Stimulated activated CD4-positive, alpha-beta T cell treated with anti-CD3 and anti-CD28 coated beads, TNF-alpha, amount 100 ng/mL, for 48 hours (primary cell): ENCODE measurements at regions not wholly inside any gene's neighbourhood (a gene's known extent, or its start where the extent isn't known, plus 50 kb on each side); places are given as distances from the start of the nearest gene placed in this dataset.

ENCODE experiments used
- DNase-seq, 3 donors: peaks; one replicate each; pipeline ENCODE4 v3.0.0-alpha.2; 2020; ENCODE audit warnings: low read depth in 3 of 3

DNA sequence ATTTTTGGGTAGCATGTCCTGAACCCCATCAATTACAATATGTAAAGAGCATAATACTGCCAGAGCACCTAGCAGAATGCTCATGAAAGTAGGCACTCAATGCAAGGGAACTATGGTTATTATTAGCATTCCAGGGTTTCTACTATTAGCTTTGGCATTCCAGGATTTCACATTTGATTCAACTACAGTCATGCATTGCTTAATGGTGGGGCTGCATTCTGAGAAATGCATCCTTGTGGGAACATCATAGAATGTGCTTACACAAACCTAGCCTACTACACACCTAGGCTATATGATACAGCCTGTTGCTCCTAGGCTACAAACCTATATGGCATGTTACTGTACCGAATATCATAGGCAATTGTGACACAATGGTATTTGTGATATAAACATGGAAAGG, 247.8 kb downstream of the CD83 start:
- DNase-seq: no peak

DNA sequence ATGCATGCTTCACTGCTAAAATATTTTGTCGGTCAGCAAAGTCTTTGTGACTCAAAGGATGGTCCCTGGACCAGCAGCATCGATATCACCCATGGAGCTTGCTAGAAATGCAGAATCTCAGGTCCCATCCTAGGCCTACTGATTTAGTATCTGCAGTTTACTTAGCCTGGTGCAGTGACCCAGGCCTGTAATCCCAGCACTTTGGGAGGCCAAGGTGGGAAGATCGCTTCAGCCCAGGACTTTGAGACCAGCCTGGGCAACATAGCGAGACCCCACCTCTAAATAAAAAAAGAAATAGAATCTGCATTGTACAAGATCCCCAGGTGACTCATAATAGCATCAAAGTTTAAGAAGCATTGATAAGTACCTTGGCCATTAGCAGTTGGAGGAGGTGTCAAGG, 248.7 kb downstream of the CD83 start:
- DNase-seq: no peak

DNA sequence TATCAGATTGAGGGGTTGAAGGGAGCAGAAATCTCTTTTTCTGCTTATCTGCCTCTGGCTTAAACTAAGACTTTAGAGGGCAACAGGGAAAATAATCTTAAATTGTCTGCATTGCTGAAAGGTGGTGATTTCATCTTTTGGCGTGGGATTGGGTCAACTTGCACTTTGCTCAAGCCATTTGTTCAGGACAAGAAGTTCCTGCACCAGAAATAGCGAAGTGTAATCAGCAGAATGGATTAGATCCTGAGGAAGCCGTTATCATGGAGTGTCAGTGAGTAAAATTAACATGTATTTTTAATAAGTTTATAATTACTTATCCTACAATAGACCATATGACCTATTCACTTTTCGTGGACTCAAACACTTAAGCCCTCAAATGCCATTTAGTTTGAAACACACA, 249.3 kb downstream of the CD83 start:
- no peak for DNase-seq

DNA sequence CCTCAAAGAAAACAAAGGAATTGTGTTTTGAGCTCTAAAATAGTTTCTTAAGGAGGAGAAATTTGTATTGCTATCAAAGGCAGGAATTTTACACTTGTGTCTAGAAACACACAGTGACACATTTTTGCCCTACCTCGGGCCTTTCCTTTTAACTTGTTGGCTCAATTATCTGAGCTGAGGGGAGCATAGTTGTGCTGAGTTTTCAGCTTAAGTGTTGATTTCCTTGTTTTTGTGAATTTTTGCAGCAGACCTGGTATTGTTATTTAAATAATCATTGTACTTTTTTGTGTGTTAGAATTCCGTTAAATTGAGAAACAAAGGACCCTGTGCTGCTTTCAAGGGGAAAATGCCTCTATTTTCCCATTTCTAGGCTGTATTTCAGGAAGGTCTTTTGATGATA, 249.7 kb downstream of the CD83 start:
- no peak for DNase-seq

DNA sequence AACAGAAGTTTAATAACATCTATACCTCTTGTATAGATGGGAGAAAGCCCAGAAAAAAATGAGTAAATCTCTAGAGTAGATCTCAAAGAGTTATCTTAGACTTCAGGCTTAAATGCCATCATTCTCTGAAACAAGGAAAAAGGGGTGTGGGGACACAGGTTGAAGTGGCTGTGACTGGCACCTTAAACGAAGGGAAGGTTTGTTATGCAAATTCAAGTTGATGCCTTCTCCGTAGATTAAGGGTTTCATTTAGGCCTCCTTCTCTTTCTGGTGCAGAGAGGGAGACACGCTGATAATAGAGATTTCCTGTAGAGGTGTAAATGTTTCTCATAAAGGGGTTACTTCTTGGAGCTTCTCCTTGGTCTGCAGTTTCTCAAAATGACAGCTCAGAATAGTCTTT, 252.1 kb downstream of the CD83 start:
- no peak for DNase-seq

DNA sequence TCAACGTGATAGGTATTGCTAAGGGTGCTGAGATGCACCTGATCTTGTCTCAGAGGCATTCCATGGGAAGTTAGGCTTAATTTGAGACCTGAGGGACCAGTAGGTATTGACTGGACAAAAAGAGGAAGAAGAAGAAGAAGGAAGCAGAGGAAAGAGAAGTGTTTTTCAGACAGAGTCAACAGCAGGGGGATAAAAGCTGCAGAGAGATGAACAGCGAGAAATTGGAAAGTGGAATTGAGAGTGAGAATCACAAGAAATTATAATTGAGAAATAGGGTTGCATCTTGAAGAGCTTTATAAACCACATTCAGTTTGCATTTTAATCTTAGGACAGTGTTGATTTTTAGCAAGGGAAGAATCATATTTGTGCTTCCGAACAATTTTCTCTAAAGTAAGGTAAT, 254.0 kb downstream of the CD83 start:
- DNase-seq: no peak

DNA sequence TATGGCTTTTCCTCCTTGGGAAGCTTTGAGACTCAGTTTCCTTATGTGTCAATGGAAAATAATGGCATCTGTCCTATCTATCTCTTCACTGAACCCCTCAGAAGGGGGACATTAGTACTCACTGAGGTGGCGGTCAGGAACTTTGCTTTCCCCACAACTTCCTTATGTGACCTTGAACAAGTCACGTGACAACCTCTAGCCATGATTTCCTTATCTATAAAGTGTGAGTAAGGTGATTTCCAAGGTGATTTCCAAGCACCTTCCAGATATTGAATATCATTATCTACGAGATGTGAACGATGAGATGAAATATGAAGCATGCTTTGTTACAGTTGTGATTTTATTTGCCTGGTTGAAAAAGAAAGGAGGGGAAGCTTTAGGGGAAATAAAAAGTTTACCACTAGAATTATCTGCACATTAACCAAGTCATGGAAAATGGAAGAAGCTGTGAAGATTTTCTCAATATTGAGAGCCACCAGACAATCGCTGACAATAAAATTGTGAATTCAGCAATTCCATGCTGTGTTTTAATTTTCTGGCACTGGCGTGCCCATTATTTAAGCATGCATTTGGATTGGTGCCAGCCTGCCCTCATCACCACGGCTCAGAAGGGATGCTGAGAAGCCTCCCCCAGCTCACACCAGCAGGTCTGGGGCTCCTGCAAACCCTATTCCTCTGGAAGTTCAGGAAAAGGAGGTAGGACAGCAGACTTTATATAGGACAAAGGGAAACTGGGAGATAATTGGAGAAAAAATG, 255.3 kb downstream of the CD83 start:
- no peak for DNase-seq

DNA sequence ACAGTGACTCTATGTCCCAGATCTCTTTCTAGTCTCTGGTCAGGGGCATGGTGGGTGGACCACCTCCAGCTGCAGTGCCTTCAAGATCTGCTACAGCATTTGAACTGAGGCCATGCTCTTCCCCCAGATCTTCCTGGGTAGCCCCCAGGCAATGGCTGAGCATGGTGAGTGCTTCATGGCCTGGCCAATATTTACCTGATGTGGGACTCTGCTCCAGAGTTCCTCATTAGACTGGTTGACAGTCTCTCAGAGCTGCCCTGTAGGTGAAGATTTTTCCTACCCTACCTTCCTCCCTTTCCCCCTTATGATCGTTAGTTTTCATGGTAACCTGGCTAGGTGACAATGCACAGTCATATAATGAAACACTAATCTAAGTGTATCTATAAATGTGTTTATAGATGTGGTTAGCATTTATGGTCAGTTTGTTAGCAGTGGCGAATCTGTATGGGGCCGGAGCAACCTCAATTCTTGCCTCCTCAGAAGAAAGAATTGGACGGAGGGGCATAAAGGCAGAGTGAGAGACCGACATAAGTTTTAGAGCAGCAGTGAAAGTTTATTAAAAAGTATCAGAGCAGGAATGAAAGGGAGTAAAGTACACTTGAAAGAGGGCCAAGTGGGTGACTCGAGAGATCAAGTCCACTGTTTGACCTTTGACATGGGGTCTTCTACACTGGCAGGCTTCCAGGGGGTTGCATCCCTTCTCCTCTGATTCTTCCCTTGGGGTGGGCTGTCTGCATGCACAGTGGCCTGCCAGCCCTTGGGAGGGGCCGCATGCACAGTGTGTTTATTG, 256.3 kb downstream of the CD83 start:
- no peak for DNase-seq

DNA sequence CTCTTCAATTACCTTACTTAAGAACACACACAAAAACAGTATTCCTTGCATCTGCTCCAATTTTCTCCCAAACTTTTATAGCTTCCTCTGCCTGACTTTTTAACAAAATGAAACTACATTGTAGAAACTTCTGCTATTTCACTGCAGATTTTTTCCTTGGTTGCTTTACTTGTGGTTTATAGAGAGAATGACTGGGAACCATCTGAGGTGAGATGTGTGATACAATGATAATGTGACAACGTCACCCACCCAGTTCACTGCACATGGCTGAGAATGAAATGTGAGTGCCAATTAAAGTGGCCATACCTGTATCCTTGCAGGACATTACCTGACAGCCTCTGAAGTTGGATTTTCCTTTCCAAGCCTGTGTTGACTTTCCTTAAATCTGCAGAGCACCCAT, 258.4 kb downstream of the CD83 start:
- DNase-seq: no peak

DNA sequence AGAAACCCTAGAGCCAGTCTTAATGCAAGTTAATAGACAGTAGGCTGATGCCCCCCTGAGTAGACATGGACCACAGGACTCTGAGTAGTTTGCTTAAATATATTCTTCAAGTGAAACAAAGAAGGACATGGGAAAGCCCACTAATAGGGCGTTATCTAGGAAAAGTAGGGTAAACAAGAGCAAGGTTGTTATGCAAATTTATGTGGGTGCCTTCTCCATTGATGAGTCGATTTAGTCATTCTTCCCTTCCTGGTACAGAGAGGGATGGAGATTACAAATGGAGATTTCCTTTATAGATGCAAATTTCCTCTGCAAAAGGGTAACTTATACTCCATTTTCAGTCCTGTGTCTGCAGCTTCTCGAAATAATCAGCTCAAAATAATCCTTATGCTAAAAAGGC, 262.0 kb downstream of the CD83 start:
- no peak for DNase-seq

DNA sequence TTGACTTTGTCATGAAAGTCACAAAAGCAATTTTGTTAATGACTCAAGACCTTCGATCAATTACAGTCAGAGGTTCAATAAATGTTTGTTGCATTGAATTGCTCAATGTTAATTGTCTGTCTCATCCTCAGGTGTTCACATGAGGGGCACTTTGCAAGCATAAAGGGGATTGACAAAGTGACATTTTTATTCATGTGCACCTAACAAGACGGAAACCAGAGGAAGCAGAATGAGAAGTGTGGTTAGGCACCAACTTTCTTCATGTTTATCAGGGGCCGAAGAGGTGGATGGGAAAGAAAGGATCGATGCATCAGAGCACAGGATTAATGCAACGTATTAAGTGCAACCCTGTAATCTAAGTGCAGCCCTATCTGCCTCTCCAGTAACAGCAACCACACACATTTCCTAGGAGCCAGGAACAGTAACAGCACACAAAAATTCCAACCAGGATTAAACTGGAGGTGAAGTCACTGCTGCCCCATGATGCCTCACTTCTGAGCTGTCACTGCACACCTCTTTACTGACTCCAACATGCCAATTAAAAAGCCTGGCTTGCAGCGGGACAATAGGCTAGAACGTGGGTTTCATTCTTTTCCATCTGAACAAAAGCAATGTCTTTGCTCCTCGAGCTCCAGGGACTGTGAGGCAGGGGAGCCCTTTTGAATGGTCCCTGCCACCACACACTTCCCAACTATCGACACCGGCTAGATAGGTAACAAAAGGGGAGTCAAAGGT, 262.7 kb downstream of the CD83 start:
- DNase-seq: no peak

DNA sequence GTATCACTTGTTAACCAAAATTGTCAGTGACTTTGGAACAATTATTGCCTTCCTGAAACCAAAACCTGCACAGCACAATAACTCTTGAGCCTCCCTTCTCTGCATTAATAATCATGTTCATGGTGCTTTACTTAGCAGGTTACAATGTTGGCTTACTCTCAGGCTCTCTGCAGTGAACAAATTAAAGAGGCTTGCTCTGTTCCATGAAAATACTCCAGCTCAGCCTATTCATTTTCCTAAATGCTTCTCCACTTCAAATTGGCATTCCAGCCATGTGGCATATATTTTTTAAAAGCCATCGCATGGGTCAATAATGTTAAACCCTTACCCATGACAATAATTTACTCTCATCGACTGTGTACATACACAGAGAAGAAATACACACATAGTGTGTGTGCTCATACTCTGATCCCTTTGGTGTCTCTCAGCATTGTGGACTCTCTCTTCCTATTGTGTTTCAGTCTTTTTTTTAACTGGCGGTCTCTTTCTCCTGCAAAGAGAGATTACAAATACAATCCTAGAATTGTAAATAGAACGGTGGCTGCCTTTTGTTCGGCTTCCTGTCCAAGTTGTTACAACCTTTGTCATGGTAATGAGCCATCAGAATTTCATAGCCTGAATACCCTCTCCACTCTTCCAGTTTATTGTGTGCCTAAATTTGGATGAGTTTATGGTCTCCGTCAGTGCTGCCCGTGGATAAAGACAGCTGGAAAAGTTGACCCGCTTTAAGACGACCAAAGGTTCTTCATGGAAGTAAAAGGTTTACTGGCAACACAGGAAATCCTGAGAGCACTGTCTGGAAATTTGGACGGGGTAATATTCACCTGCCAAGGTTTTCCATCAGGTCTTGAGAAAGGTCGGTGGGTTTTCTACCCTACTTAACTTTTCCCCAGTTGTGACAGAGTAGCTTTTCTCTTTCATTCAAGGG, 263.6 kb downstream of the CD83 start:
- DNase-seq: no peak

DNA sequence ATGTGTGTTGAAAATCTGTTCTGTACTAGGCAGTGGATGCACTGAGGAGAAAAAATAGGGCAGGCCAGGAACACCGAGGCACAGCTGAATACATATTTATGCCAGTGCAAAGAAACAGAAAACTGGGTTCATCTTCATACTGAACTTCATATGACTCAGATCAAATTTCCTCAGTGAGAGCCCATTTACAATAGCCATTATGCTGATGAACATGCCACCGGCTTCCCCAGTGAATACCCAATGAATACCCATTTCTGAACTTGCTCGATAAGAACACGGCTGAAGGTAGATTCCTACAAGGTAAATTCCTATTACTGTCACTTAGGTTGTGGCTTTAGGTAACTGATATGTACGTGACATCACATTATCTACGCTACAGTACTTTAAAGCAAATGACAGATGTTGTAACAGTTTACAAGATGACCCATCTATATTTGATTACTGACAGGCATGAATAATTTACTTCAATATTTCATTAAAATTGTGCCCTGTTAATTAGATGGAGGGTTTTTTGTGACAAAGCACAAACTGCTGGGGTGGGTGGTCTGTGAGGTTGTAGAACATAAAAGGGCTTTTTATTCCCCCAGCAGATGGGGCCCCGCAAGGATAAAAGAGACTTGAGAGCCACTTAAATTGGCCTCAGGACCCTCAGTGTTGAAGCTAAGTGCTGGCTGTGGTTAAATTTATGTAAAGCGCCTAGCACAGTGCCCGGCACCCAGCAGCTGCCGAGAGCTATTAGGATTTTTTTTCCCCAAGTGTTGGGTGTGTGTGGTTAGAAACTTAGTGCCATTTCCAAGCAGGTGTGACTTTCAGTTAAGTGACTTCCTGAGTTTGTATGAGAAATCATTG, 264.5 kb downstream of the CD83 start:
- DNase-seq: no peak

DNA sequence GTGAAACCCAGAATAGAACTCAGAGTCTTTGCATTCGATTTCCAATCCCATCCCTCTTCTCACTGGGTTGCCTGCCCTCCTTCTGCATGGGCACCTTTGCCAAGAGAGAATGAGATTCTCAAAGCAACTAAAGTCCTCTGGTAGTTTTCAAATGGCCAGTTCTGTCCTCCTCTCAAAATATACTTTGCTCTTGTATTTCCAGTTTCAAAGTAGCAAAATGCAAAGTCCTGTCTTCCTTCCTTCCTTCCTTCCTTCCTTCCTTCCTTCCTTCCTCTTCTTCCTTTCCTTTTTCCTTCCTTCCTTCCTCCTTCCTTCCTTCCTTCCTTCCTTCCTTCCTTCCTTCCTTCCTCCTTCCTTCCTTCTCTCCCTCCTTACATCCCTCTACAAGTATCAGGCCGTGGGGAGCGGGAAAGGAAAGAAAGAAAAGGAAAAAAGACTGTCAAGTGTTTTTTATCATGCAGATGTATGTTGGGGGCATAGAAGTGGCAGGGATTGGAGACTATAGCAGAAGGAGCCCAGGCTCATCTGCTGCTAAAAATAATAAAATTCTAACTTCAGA, 265.2 kb downstream of the CD83 start:
- no peak for DNase-seq

DNA sequence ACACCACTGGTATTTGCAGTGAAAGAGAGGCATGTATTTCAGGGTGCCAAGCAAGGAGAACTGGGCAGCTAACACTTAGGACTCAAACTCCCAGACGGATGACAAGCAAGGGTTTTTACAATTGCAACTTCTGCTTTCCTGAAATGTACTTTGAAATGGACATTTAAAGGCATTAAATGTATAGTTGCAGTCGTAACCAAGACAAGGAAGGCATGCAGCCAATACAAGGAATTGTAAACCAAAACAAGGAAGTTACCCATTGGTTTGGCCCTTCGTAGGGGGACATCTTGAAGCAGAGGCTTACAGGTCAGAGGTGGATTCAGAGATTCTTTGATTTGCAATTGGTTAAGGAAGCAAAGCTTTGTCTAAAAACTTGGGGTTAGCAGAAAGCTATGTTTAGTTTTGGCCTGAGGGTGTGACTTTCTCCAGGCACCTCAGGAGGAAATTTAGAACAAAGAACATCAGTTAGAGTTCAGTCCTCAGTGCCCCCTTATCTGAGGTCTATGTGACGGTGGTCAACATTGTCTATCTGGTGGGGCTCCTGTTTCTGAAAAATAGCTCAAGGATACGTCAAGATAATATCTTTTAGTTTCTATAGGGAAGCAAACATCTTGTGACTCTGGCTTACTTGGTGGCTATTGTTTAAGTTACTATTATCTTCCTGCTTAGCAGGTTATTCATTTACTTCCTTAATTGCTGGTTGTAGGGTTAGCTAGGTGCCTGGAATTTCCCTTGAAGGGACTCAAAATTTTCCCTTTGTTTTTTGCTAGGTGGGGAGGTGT, 266.0 kb downstream of the CD83 start:
- DNase-seq: no peak

DNA sequence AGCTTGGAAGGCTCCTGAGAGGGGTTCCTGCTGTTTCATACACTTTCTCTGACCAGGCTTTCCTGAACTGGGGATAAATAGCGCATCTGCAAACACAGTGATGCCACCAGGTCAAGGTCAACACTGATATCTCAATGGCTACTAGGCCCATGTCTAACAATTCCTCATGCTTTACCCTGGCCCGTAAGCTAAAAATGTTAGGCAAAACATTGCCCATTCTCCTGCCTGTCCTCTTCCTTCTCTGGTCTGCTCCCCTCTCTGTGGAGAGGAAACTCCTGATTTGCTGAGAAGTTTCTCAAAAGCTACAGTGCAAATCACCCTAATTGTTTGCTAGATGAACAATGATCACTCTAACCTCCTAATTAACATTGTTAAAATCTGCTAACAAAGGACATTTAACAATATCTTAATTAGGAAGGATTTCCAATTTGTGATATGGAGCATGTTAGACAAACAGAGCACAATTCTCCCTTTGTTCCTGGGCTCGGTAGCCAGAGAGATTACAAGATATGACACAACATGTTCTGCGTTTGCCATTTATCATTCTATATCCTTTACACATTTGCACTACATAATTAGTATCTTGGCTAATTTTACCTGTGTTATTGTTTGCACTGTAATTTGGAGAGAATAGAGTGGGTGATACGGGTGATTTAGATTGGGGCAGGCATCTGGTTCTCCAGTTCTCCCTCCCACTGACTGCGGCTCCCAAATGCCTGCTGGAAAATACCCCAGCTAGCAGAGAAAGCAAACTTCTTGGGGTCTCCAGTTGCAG, 266.8 kb downstream of the CD83 start:
- DNase-seq: no peak

DNA sequence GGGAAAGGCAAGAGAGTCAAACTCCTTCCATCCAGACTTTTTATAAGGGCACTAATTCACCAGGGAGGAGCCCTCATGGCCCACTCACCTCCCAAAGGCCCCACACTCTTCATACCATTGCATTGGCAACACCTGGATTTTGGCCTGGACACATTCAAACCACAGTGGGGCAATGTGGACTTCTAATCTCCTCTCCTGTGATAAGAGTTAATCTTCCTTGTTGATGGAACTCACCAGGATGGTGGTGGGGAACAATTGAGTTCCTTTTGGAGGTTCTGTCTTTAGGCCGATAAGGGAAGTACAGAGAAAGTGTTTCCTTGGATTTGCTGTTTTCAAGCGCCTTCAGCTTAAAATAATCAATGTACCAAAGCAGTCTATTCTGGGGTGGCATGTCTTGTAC, 268.7 kb downstream of the CD83 start:
- no peak for DNase-seq

DNA sequence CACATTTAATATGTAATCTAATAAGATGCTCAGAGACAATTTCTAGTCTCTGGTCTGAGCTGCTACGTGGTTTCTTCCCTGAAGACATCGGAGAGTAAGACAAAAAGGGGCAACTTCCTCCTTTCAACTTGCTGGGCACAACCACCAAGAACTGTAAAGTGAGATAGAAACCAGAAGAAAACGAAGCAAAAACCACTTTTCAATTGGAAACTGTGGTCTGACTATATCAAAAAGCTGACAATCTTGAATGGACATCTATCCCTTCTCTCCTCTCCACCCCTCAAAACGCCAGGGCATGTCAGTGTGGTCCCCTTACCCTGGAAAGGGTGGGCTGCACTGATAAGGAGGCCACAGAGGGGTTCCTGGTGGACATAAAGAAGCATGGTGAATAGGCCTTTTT, 269.1 kb downstream of the CD83 start:
- no peak for DNase-seq

DNA sequence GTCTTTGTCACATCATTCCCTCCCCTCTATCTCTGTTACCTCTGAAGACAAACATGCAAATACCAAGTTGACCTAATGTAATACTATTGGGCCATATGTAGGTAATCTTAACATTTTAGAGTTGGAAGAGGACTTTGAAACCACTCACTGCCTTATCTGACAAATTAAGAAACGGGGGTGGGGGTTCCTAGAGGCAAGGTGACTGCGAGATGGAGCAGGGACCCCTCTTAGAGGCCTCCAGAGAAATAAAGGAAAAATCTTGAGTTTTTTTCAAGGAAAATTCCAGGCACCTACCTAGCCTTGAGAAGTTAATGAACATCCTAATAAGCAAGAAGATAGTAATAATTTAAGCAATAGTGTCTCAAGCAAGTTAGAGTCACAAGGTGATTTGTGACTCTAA, 270.8 kb downstream of the CD83 start:
- no peak for DNase-seq
